Type B pancreatic cell (in vitro differentiated cells): ENCODE measurements at regions not wholly inside any gene's neighbourhood (a gene's known extent, or its start where the extent isn't known, plus 50 kb on each side); places are given as distances from the start of the nearest gene placed in this dataset.
"Not testable (repeated sequence)": the region's sequence is repeated elsewhere in the genome, so short reads cannot be mapped to it uniquely, and the experiment has no call there.

Experiments
- DNase-seq: peaks from one replicate; pipeline ENCODE4 v3.0.0; 2021; ENCODE audit warnings: mixed read lengths; ENCODE audit not compliant: unreplicated experiment; ENCODE audit errors: extremely low spot score
- H3K27ac Mint-ChIP-seq: 2 replicates; pipeline ENCODE4 v1.8.0; 2021; ENCODE audit warnings: mild to moderate bottlenecking, mixed read lengths
- H3K27me3 Mint-ChIP-seq: 2 replicates; pipeline ENCODE4 v1.8.0; 2021; ENCODE audit warnings: mixed read lengths
- H3K36me3 Mint-ChIP-seq: 2 replicates; pipeline ENCODE4 v1.8.0; 2021; ENCODE audit warnings: mixed read lengths
- H3K4me1 Mint-ChIP-seq: one replicate; pipeline ENCODE4 v1.8.0; 2021; ENCODE audit warnings: mixed read lengths; ENCODE audit not compliant: unreplicated experiment
- H3K4me3 Mint-ChIP-seq: 2 replicates; pipeline ENCODE4 v1.8.0; 2021; ENCODE audit warnings: mild to moderate bottlenecking, mixed read lengths
- H3K9me3 Mint-ChIP-seq: 2 replicates; pipeline ENCODE4 v1.8.0; 2021; ENCODE audit warnings: mixed read lengths
- CTCF ChIP-seq: fragments of 200-600 bp; sonication (generic); conservative IDR thresholded peaks from 2 replicates; pipeline ENCODE4 v1.5.0; 2021; ENCODE audit warnings: antibody characterized with exemption, mild to moderate bottlenecking

- no peak overlapping the region for H3K4me3 Mint-ChIP-seq
- H3K27me3 Mint-ChIP-seq: no peaks in the 10 kb centered on the region
- no peaks in the 10 kb centered on the region for H3K36me3 Mint-ChIP-seq
- DNase-seq: no peak
- H3K4me1 Mint-ChIP-seq: peaks cover 15% of the 10 kb centered on the region
- no peak for TF ChIP-seq CTCF
- H3K9me3 Mint-ChIP-seq: peaks cover 6% of the 10 kb centered on the region
- no peak overlapping the region for H3K27ac Mint-ChIP-seq
Measured at GRCh38 chr9:85331626-85332025, 410.1 kb downstream of the AGTPBP1 start.

GRCh38 chr9:85322592-85322991 is 419.2 kb downstream of the AGTPBP1 start:
- H3K27ac Mint-ChIP-seq: no peak overlapping the region
- H3K36me3 Mint-ChIP-seq: no peaks in the 10 kb centered on the region

GRCh38 chr9:85321561-85321960 is 420.2 kb downstream of the AGTPBP1 start:
- Mint-ChIP-seq H3K36me3 (no peaks in the 10 kb centered on the region), H3K4me1 (peaks cover 18% of the 10 kb centered on the region), H3K9me3 (peaks cover 8% of the 10 kb centered on the region), H3K27me3 (no peaks in the 10 kb centered on the region), H3K4me3 (no peak overlapping the region), H3K27ac (no peak overlapping the region)
- no peak for DNase-seq
- no peak for TF ChIP-seq CTCF

More at GRCh38 chr9:85322592-85322991, 419.2 kb downstream of the AGTPBP1 start:
- TF ChIP-seq CTCF: no peak
- Mint-ChIP-seq H3K9me3 (peaks cover 14% of the 10 kb centered on the region), H3K27me3 (no peaks in the 10 kb centered on the region), H3K4me1 (peaks cover 18% of the 10 kb centered on the region), H3K4me3 (no peak overlapping the region)
- no peak for DNase-seq

GRCh38 chr9:85319936-85320656 is 421.7 kb downstream of the AGTPBP1 start:
- Mint-ChIP-seq H3K4me1 (peaks cover 18% of the 10 kb centered on the region), H3K27ac (no peak overlapping the region), H3K27me3 (no peaks in the 10 kb centered on the region), H3K4me3 (no peak overlapping the region), H3K36me3 (no peaks in the 10 kb centered on the region), H3K9me3 (peaks cover 8% of the 10 kb centered on the region)
- TF ChIP-seq CTCF: no peak
- no peak for DNase-seq

GRCh38 chr9:85315535-85315934 is 426.2 kb downstream of the AGTPBP1 start:
- H3K36me3 Mint-ChIP-seq, DNase-seq, H3K27ac Mint-ChIP-seq, H3K27me3 Mint-ChIP-seq, H3K4me1 Mint-ChIP-seq, H3K4me3 Mint-ChIP-seq: not testable (repeated sequence)
- peaks cover 13% of the 10 kb centered on the region for H3K9me3 Mint-ChIP-seq

GRCh38 chr9:85310573-85310972 is 431.2 kb downstream of the AGTPBP1 start:
- TF ChIP-seq CTCF: no peak
- Mint-ChIP-seq H3K9me3 (peaks cover 13% of the 10 kb centered on the region), H3K4me1 (peaks cover 8% of the 10 kb centered on the region), H3K4me3 (no peak overlapping the region), H3K27me3 (no peaks in the 10 kb centered on the region), H3K36me3 (no peaks in the 10 kb centered on the region), H3K27ac (no peak overlapping the region)
- no peak for DNase-seq
